Body of pancreas (tissue), 4 donors: ENCODE measurements at regions not wholly inside any gene's neighbourhood (a gene's known extent, or its start where the extent isn't known, plus 50 kb on each side); places are given as distances from the start of the nearest gene placed in this dataset.

Experiments
- CTCF ChIP-seq, 7 experiments: fragments of 450-650 bp in 4 of 7; fragments of 200-600 bp in 3 of 7; sonication (generic) in 3 of 7; IDR thresholded peaks; one replicate each; pipeline ENCODE4 v1.5.1; 2016 to 2019; ENCODE audit warnings: antibody characterized with exemption in 7 of 7
- POLR2A ChIP-seq, 3 donors: fragments of 450-650 bp; IDR thresholded peaks; one replicate each; pipeline ENCODE4 v1.6.1; 2016; ENCODE audit warnings: antibody characterized with exemption in 3 of 3, mild to moderate bottlenecking in 2 of 3

GRCh38 chr5:67305913-67306710 is 109.5 kb upstream of the CD180 start:
- TF ChIP-seq CTCF (IDR thresholded peaks at IDR 0.05) (no peak), POLR2A (IDR thresholded peaks at IDR 0.05) (no peak)
